Esophagus squamous epithelium (tissue), 5 donors: ENCODE measurements at regions not wholly inside any gene's neighbourhood (a gene's known extent, or its start where the extent isn't known, plus 50 kb on each side); places are given as distances from the start of the nearest gene placed in this dataset.
A peak's percentile ranks its signal among the peaks of the same experiment; 100 is the strongest.

Source experiments
- DNase-seq: peaks from one replicate; lab custom pipeline; 2025; lab: John Stamatoyannopoulos, UW
- H3K27ac ChIP-seq, 4 donors: fragments of 200-600 bp; sonication (generic); one replicate each; pipeline ENCODE4 v1.5.1; 2016 to 2019; ENCODE audit warnings: mild to moderate bottlenecking in 1 of 4
- H3K27me3 ChIP-seq, 4 donors: fragments of 200-600 bp; sonication (generic); 1 replicate in 3 of 4; 2 replicates in 1 of 4; pipeline versions ENCODE4 v1.5.1 to v1.6.0; 2017 to 2021; ENCODE audit warnings: antibody characterized with exemption in 1 of 4
- H3K36me3 ChIP-seq, 3 donors: fragments of 200-600 bp; sonication (generic); one replicate each; pipeline ENCODE4 v1.5.1; 2016 to 2019
- H3K4me1 ChIP-seq, 3 donors: fragments of 200-600 bp; sonication (generic); one replicate each; pipeline ENCODE4 v1.5.1; 2017 to 2019
- H3K4me3 ChIP-seq, 4 donors: fragments of 200-600 bp; sonication (generic); 1 replicate in 3 of 4; 2 replicates in 1 of 4; pipeline ENCODE4 v1.5.1; 2016 to 2019; ENCODE audit warnings: mild to moderate bottlenecking in 2 of 4, moderate library complexity in 1 of 4
- H3K9me3 ChIP-seq, 3 donors: fragments of 200-600 bp; sonication (generic); one replicate each; pipeline ENCODE4 v1.5.1; 2016 to 2019
- CTCF ChIP-seq, 6 experiments: fragments of 450-650 bp in 4 of 6; fragments of 200-600 bp in 2 of 6; sonication (generic) in 2 of 6; IDR thresholded peaks; one replicate each; pipeline ENCODE4 v1.5.1; 2016 to 2019; ENCODE audit warnings: antibody characterized with exemption in 6 of 6, mild to moderate bottlenecking in 4 of 6, moderate library complexity in 4 of 6
- POLR2A ChIP-seq, 4 donors: fragments of 450-650 bp; IDR thresholded peaks; one replicate each; pipeline ENCODE4 v1.6.1; 2017; ENCODE audit warnings: antibody characterized with exemption in 4 of 4, mild to moderate bottlenecking in 4 of 4, moderate library complexity in 3 of 4
- WGBS, 2 donors: methylation state at CpG; one replicate each; pipeline ENCODE4 v1.1.5; 2018; 5-methylcytosine and 5-hydroxymethylcytosine counted together
- intact Hi-C: fragments of 100-400 bp; cut with DNase I; formaldehyde crosslinking; loops from one replicate; pipeline ENCODE4 v1.15.0; 2022
- donor health status: DM: yes; HTN: yes; CAD: no.

- Histone ChIP-seq H3K27me3 (no peaks in the 10 kb centered on the region), H3K4me3 (no peak overlapping the region), H3K4me1 (peaks cover 0 to 14% (median 0%) of the 10 kb centered on the region in 3 donors), H3K27ac (peak overlapping the region in 2 of 4 donors; percentile 17 to 42), H3K36me3 (no peaks in the 10 kb centered on the region), H3K9me3 (no peaks in the 10 kb centered on the region)
- intact Hi-C loops = no loop called here
- DNase-seq = no peak
- TF ChIP-seq POLR2A (IDR thresholded peaks at IDR 0.05) (no peak), CTCF (IDR thresholded peaks at IDR 0.05) (no peak)
- WGBS, 2 donors = 74 to 80% methylated on average over 6 to 9 of the region's 9 CpGs
Observed at GRCh38 chr18:46310675-46311345, 206.6 kb downstream of the HAUS1 start.

DNA sequence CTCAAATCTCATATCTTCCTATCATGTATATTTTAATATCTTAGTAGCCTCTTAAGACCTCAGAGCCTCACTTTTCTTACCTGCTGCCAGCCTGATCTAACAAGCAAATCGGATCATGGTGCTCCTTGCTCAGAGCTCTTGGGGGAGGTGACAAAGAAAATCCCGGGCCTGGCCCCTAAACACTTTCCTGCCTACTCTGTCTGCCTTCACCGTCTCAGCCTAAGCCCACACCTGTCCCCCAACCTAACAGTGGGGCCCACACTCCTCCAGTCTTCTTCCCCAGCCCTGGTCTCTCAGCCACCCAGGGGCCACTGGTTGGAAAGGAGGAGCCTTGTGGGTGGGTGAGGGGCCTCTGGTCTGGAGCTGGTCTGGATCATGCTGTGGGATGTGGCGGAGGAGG is 207.3 kb downstream of the HAUS1 start:
- no peaks in the 10 kb centered on the region for H3K27me3 ChIP-seq
- no peaks in the 10 kb centered on the region for H3K36me3 ChIP-seq
- 60 to 74% methylated on average over 2 to 4 of the region's 4 CpGs for WGBS, 2 donors
- H3K9me3 ChIP-seq = no peaks in the 10 kb centered on the region
- intact Hi-C loops = no loop called here
- DNase-seq = no peak
- no peak overlapping the region for H3K27ac ChIP-seq
- TF ChIP-seq CTCF (IDR thresholded peaks at IDR 0.05) (no peak), POLR2A (IDR thresholded peaks at IDR 0.05) (no peak)
- H3K4me1 ChIP-seq = peaks cover 0 to 14% (median 0%) of the 10 kb centered on the region in 3 donors
- no peak overlapping the region for H3K4me3 ChIP-seq

GRCh38 chr18:46312221-46312620 is 208.0 kb downstream of the HAUS1 start:
- no peak for TF ChIP-seq CTCF (IDR thresholded peaks at IDR 0.05)
- TF ChIP-seq POLR2A (IDR thresholded peaks at IDR 0.05) = no peak
- Histone ChIP-seq H3K4me3 (no peak overlapping the region), H3K27me3 (no peaks in the 10 kb centered on the region), H3K9me3 (no peaks in the 10 kb centered on the region), H3K4me1 (peaks cover 0 to 14% (median 0%) of the 10 kb centered on the region in 3 donors), H3K36me3 (no peaks in the 10 kb centered on the region), H3K27ac (no peak overlapping the region)
- WGBS, 2 donors = 74 to 75% methylated on average over 6 of the region's 6 CpGs
- no peak for DNase-seq
- intact Hi-C loops = no loop called here

- intact Hi-C loops = no loop called here
- H3K4me1 ChIP-seq = peaks cover 0 to 14% (median 0%) of the 10 kb centered on the region in 3 donors
- no peaks in the 10 kb centered on the region for H3K27me3 ChIP-seq
- no peak overlapping the region for H3K27ac ChIP-seq
- TF ChIP-seq CTCF (IDR thresholded peaks at IDR 0.05) (no peak), POLR2A (IDR thresholded peaks at IDR 0.05) (no peak)
- WGBS, 2 donors = 75 to 79% methylated on average over 1 to 3 of the region's 6 CpGs
- DNase-seq = no peak
- H3K9me3 ChIP-seq = no peaks in the 10 kb centered on the region
- H3K4me3 ChIP-seq = no peak overlapping the region
- no peaks in the 10 kb centered on the region for H3K36me3 ChIP-seq
Observed at GRCh38 chr18:46313521-46313920, 209.3 kb downstream of the HAUS1 start.

GRCh38 chr18:46314011-46314410 is 209.8 kb downstream of the HAUS1 start:
- TF ChIP-seq CTCF (IDR thresholded peaks at IDR 0.05) = no peak
- TF ChIP-seq POLR2A (IDR thresholded peaks at IDR 0.05) = no peak
- intact Hi-C loops = no loop called here
- WGBS, 2 donors = 84 to 87% methylated on average over 6 of the region's 7 CpGs

More at GRCh38 chr18:46314011-46314410, 209.8 kb downstream of the HAUS1 start:
- H3K36me3 ChIP-seq = no peaks in the 10 kb centered on the region
- H3K4me1 ChIP-seq = peaks cover 0 to 14% (median 0%) of the 10 kb centered on the region in 3 donors
- H3K4me3 ChIP-seq = no peak overlapping the region
- no peaks in the 10 kb centered on the region for H3K27me3 ChIP-seq
- DNase-seq = no peak
- no peak overlapping the region for H3K27ac ChIP-seq
- no peaks in the 10 kb centered on the region for H3K9me3 ChIP-seq
